Activated T-helper 9 cell treated with anti-CD3 and anti-CD28 coated beads, Interleukin-2, amount 50 U/mL, for 16 hours (primary cell): ENCODE measurements at regions not wholly inside any gene's neighbourhood (a gene's known extent, or its start where the extent isn't known, plus 50 kb on each side); places are given as distances from the start of the nearest gene placed in this dataset.

ENCODE experiments used
- DNase-seq: peaks from one replicate; pipeline ENCODE4 v3.0.0-alpha.2; 2020; ENCODE audit warnings: low read depth

GRCh38 chr5:149441986-149442385, 62.9 kb upstream of the IL17B start:
- no peak for DNase-seq

- no peak for DNase-seq
Observed at GRCh38 chr5:149441194-149441753, 62.2 kb upstream of the IL17B start.

GRCh38 chr5:149439899-149440542, 60.9 kb upstream of the IL17B start:
- no peak for DNase-seq

DNA sequence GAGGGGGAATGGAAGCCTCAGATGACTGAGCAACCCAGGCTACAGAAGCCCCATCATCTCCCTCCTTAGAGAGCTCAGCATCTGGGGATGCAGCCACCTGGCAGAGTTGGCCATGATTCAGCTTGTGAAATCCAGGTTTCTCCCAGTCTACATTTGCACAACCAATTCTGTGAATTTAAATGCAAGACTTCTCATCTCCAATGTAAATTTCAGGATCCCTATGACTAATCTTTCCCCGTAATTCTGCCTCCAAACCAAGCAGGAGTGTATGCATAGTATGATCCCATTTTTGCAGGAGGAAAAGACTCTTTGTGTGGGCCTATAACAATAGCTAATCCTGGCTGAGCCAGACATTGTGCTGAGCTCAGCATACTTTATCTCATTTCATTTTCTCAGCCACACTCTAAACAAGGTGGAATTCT, 59.6 kb upstream of the IL17B start:
- no peak for DNase-seq

DNA sequence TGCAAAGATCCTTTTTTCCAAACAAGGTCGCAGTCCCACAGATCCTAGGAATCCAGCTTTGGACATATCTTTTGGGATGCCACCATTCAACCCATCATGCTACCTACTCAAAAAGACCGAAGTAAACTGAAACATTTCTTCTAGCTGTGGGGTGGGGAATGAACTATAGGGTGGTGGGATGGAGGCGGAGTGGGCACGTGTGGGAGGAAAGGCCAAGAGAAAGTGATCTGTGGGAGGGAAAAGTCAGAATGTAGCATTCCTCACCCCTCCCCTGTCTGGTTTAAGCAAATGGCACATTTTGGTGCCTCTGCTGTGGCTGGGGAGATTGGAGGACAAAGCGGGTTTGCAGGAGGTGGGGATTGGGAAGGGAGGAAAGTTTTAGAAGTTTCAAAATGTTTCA, 59.2 kb upstream of the IL17B start:
- no peak for DNase-seq

GRCh38 chr5:149437391-149438040, 58.4 kb upstream of the IL17B start:
- DNase-seq: no peak

DNA sequence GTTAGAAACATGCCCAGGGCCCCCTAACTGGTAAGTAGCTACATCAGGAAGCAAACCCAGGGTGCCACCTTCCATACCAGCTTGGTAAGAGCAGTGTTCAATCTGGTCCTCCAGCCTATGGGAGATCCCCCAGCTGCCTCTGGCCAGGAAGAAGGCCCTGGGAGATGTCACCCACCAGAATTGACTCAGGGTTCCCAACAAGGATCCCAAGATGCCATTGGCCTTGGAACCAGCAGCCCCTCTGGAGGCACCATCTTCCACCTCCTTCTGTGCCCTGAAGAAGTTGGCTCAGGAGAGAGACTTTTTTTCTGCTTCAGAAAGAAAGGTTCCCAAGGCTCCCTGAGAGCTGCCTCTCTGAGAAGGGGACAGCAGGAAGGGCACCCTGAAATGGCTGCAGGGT, 56.6 kb upstream of the IL17B start:
- no peak for DNase-seq

DNA sequence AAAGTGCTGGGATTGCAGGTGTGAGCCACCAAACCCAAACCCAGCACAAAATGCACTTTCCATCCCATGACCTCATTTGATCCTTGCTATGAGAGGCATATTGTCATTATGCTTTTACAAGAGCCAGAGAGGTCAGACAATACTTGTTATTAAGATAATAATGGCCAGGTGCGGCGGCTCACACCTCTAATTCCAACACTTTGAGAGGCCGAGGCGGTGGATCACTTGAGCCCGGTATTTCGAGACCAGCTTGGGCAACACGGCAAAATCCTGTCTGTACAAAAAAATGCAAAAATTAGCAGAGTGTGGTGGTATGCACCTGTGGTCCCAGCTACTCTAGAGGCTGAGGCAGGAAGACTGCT, 55.9 kb upstream of the IL17B start:
- DNase-seq: no peak

DNA sequence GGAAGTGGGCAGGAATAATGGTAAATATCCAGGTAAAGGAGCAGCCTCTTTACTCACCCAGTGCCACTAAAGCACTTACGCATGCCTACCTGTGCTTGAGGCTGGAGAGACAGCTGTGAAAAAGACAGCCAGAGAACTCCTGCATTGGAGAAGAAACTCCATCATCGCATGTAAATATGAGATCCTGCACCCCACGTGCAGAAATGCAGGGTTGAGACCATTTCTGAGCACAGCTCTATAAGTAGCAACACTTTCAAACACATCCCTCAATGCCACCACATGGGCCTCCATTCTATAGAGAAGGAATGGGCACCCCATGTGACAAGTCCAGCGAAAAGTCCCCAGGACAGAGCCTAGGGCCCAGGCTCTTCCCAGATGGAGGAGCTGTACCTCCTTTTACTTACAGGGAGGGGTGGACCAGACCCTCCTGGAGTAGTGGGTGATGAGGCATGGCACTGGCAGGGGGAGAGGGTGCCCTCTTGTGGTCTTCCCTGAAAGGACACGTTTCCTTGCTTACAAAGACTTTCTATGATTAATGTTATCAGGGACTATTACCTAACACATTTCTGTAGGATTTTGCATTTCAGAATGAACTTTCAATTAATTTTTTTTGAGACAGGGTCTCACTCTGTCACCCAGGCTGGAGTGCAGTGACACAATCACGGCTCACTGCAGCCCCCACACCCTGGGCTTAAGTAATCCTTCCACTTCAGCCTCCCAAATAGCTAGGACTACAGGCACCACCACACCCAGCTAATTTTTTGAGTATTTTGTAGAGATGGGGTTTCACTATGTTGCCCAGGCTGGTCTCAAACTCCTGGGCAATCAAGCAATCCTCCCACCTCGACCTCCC, 55.3 kb upstream of the IL17B start:
- DNase-seq: peak; percentile 20

DNA sequence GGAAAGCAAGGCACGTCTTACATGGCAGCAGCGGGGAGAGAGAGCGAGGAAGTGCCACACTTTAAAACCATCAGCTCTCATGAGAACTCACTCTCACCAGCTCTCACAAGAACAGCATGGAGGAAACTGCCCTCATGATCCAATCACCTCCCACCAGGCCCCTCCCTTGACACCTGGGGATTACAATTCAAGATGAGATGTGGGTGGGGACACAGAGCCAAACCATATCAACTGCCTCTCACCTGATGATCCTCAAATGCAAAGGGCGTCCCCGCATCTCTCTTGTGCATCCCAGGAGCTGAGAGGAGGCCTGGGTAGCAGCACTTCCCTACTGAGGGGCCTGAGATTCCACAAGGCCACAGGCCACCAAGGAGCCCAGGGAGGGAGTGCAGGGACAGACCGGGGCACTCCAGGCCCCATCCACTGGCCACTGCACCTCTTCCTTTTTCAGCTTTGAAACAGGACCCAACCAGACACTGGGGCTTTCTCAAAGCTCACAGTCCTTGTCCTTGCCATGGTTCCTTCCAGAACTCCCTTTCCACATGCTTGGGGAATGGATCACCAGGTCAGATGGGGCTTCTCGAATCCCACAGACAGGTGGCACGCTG, 54.5 kb upstream of the IL17B start:
- no peak for DNase-seq

DNA sequence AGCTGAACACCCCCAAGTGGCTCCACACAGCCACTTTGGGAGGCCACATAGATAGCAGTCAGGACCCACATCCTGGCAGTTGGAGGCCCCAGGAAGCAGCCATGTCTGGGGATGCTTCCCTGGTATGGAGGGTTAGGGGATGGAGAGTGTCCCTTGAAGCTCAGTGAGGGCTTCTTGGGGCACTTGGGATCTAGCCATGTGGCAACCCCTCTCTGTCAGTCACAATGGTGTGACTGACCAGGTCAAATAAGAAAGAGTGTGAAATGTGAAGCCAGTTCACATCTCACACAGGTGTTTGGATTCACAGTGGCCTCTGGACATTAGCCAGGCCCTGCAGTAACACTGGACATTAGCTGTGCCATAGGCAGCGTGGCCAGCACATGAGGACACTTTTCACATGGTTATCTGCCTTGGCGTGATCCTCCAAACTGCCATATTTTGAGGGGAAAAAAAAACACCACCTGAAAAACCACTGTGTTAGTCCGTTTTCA, 53.9 kb upstream of the IL17B start:
- no peak for DNase-seq

- DNase-seq: no peak
Observed at GRCh38 chr5:149432376-149432775, 53.3 kb upstream of the IL17B start.

- DNase-seq: no peak
Observed at GRCh38 chr5:149429839-149430721, 51.0 kb upstream of the IL17B start.
